Astrocyte (in vitro differentiated cells and primary cell): ENCODE measurements at regions not wholly inside any gene's neighbourhood (a gene's known extent, or its start where the extent isn't known, plus 50 kb on each side); places are given as distances from the start of the nearest gene placed in this dataset.
"Not testable (repeated sequence)": the region's sequence is repeated elsewhere in the genome, so short reads cannot be mapped to it uniquely, and the experiment has no call there.

Source experiments
- DNase-seq: peaks from one replicate; pipeline ENCODE4 v3.0.0-alpha.2; 2010; ENCODE audit warnings: low read depth
- FAIRE-seq: peaks from 2 replicates; lab custom pipeline; 2011; peaks lifted over from hg19 to GRCh38; lab: Jason Lieb, UNC
- H2AFZ ChIP-seq: 2 replicates; pipeline ENCODE4 v1.6.0; 2012; ENCODE audit warnings: low read depth, low read length, inconsistent platforms
- H3K27ac ChIP-seq: 2 replicates; pipeline ENCODE4 v1.5.1; 2011; ENCODE audit warnings: low read depth, low read length, inconsistent platforms
- H3K27me3 ChIP-seq: 2 replicates; pipeline ENCODE4 v1.6.0; 2011; ENCODE audit warnings: low read length, inconsistent platforms; ENCODE audit not compliant: insufficient read depth
- H3K36me3 ChIP-seq: 2 replicates; pipeline ENCODE4 v1.5.1; 2011; ENCODE audit warnings: low read length, inconsistent platforms; ENCODE audit not compliant: insufficient read depth
- H3K4me1 ChIP-seq: 2 replicates; pipeline ENCODE4 v1.5.1; 2011; ENCODE audit warnings: low read length, inconsistent platforms; ENCODE audit not compliant: insufficient read depth
- H3K4me2 ChIP-seq: 2 replicates; pipeline ENCODE4 v1.6.0; 2012; ENCODE audit warnings: low read length, inconsistent platforms
- H3K4me3 ChIP-seq: 2 replicates; pipeline ENCODE4 v1.5.1; 2011; ENCODE audit warnings: low read depth, mild to moderate bottlenecking, low read length, inconsistent platforms; ENCODE audit not compliant: insufficient read depth
- H3K79me2 ChIP-seq: 2 replicates; pipeline ENCODE4 v1.6.0; 2012; ENCODE audit warnings: mild to moderate bottlenecking, low read length, inconsistent platforms; ENCODE audit not compliant: insufficient read depth
- H3K9ac ChIP-seq: 2 replicates; pipeline ENCODE4 v1.6.0; 2012; ENCODE audit warnings: mild to moderate bottlenecking, low read length, inconsistent platforms
- H3K9me3 ChIP-seq: 2 replicates; pipeline ENCODE4 v1.5.1; 2012; ENCODE audit warnings: low read depth, mild to moderate bottlenecking, low read length, inconsistent platforms; ENCODE audit not compliant: insufficient read depth
- H4K20me1 ChIP-seq: 2 replicates; pipeline ENCODE4 v1.6.0; 2012; ENCODE audit warnings: low read length, inconsistent platforms; ENCODE audit not compliant: insufficient read depth
- H3K27ac Mint-ChIP-seq: one replicate; pipeline ENCODE4 v1.8.0; 2021; ENCODE audit warnings: mild to moderate bottlenecking, mixed read lengths; ENCODE audit not compliant: unreplicated experiment
- H3K27me3 Mint-ChIP-seq: one replicate; pipeline ENCODE4 v1.8.0; 2021; ENCODE audit warnings: low read depth, mixed read lengths; ENCODE audit not compliant: unreplicated experiment
- H3K36me3 Mint-ChIP-seq: one replicate; pipeline ENCODE4 v1.8.0; 2021; ENCODE audit warnings: low read depth, mixed read lengths; ENCODE audit not compliant: unreplicated experiment
- H3K4me1 Mint-ChIP-seq: one replicate; pipeline ENCODE4 v1.8.0; 2021; ENCODE audit warnings: low read depth, mixed read lengths; ENCODE audit not compliant: unreplicated experiment
- H3K4me3 Mint-ChIP-seq: one replicate; pipeline ENCODE4 v1.8.0; 2021; ENCODE audit warnings: mild to moderate bottlenecking, moderate library complexity, mixed read lengths; ENCODE audit not compliant: unreplicated experiment
- H3K9me3 Mint-ChIP-seq: one replicate; pipeline ENCODE4 v1.8.0; 2021; ENCODE audit warnings: mild to moderate bottlenecking, mixed read lengths; ENCODE audit not compliant: unreplicated experiment
- CTCF ChIP-seq: IDR thresholded peaks from 2 replicates; pipeline ENCODE4 v1.5.1; 2011; ENCODE audit warnings: low read depth, mild to moderate bottlenecking, inconsistent platforms, low read length, moderate library complexity; ENCODE audit not compliant: insufficient read depth
- EZH2 ChIP-seq: IDR thresholded peaks from 2 replicates; pipeline ENCODE4 v1.6.1; 2012; ENCODE audit warnings: mild to moderate bottlenecking, low read length, inconsistent platforms; ENCODE audit not compliant: insufficient read depth

- not testable (repeated sequence) for H3K27me3 ChIP-seq, H3K4me3 Mint-ChIP-seq, H3K27ac ChIP-seq, H3K27ac Mint-ChIP-seq, DNase-seq, H3K27me3 Mint-ChIP-seq, H2AFZ ChIP-seq, H4K20me1 ChIP-seq, H3K4me2 ChIP-seq, H3K4me3 ChIP-seq, H3K36me3 Mint-ChIP-seq, FAIRE-seq, H3K79me2 ChIP-seq, H3K4me1 Mint-ChIP-seq, H3K36me3 ChIP-seq, H3K4me1 ChIP-seq, H3K9ac ChIP-seq, H3K9me3 ChIP-seq
- H3K9me3 Mint-ChIP-seq, result peaks cover 12% of the 10 kb centered on the region
Measured at GRCh38 chr4:86413426-86413825, 53.6 kb upstream of the MAPK10 start.

GRCh38 chr4:86414686-86415085 is 54.8 kb upstream of the MAPK10 start:
- Histone ChIP-seq H3K4me2 (no peak overlapping the region), H4K20me1 (no peaks in the 10 kb centered on the region), H3K79me2 (no peaks in the 10 kb centered on the region), H3K4me3 (no peak overlapping the region), H2AFZ (no peak overlapping the region), H3K27ac (no peak overlapping the region), H3K9ac (no peak overlapping the region), H3K27me3 (no peaks in the 10 kb centered on the region), H3K4me1 (no peaks in the 10 kb centered on the region), H3K9me3 (no peaks in the 10 kb centered on the region), H3K36me3 (no peaks in the 10 kb centered on the region)
- no peak for TF ChIP-seq CTCF
- no peak for TF ChIP-seq EZH2
- Mint-ChIP-seq H3K27ac (no peak overlapping the region), H3K9me3 (peaks cover 10% of the 10 kb centered on the region), H3K27me3 (no peaks in the 10 kb centered on the region), H3K36me3 (no peaks in the 10 kb centered on the region), H3K4me3 (no peak overlapping the region), H3K4me1 (no peaks in the 10 kb centered on the region)
- DNase-seq (no peak), FAIRE-seq (no peak)

GRCh38 chr4:86416081-86416480 is 56.2 kb upstream of the MAPK10 start:
- no peaks in the 10 kb centered on the region for H3K27me3 Mint-ChIP-seq

More at GRCh38 chr4:86416081-86416480, 56.2 kb upstream of the MAPK10 start:
- DNase-seq (no peak), FAIRE-seq (no peak)
- TF ChIP-seq EZH2, result no peak
- no peak for TF ChIP-seq CTCF
- Histone ChIP-seq H2AFZ (no peak overlapping the region), H3K4me3 (no peak overlapping the region), H3K27me3 (no peaks in the 10 kb centered on the region), H3K9me3 (no peaks in the 10 kb centered on the region), H3K79me2 (no peaks in the 10 kb centered on the region), H3K27ac (no peak overlapping the region), H4K20me1 (no peaks in the 10 kb centered on the region), H3K36me3 (no peaks in the 10 kb centered on the region), H3K4me2 (no peak overlapping the region), H3K9ac (no peak overlapping the region), H3K4me1 (no peaks in the 10 kb centered on the region)
- no peak overlapping the region for H3K4me3 Mint-ChIP-seq
- H3K9me3 Mint-ChIP-seq, result peaks cover 7% of the 10 kb centered on the region
- H3K4me1 Mint-ChIP-seq, result no peaks in the 10 kb centered on the region
- no peaks in the 10 kb centered on the region for H3K36me3 Mint-ChIP-seq
- H3K27ac Mint-ChIP-seq, result no peak overlapping the region
